ENCODE measurements at regions not wholly inside any gene's neighbourhood (a gene's known extent, or its start where the extent isn't known, plus 50 kb on each side); places are given as distances from the start of the nearest gene placed in this dataset.
A peak's percentile ranks its signal among the peaks of the same experiment; 100 is the strongest.

- no peak overlapping the region for H3K27ac ChIP-seq (ENCODE audit: low read depth, low read length)
- BruUV-seq (replicated peaks): no TSS peak
- H3K4me1 ChIP-seq (ENCODE audit: control insufficient read depth in 1 of 2, insufficient read depth in 2 of 2, low read length in 2 of 2): no peaks in the 10 kb centered on the region
- no peak overlapping the region for H3K4me2 ChIP-seq (ENCODE audit: low read length)
- H3K9me3 ChIP-seq (ENCODE audit: control insufficient read depth in 1 of 2, insufficient read depth in 1 of 2, low read depth in 1 of 2, low read length in 2 of 2): no peaks in the 10 kb centered on the region
- H3K9ac ChIP-seq (ENCODE audit: low read length): no peak overlapping the region
- H2AFZ ChIP-seq (ENCODE audit: low read depth, low read length, poor library complexity, severe bottlenecking): no peak overlapping the region
- no peaks in the 10 kb centered on the region for H4K20me1 ChIP-seq (ENCODE audit: insufficient read depth)
- no peaks in the 10 kb centered on the region for H3K79me2 ChIP-seq (ENCODE audit: insufficient read depth, low read length)
- H3K36me3 ChIP-seq (ENCODE audit: control insufficient read depth in 1 of 2, insufficient read depth in 2 of 2, low read length in 2 of 2): no peaks in the 10 kb centered on the region
- ChIA-PET RAD21 (ENCODE audit: low non-redundant PET in 1 of 2, low total read pairs in 2 of 2, uncharacterized antibody in 2 of 2, unreplicated experiment in 2 of 2) (no interaction called here), POLR2A (interaction anchor here (1.5 kb wide), 1 partner anchor 9 kb away, joined by 4 read pairs; no protein-coding TSS in a partner anchor), CTCF (no interaction called here)
- no peak overlapping the region for H3K4me3 ChIP-seq (replicated peaks in 1 of 2; ENCODE audit: low read depth in 1 of 2, low read length in 2 of 2)
- no peaks in the 10 kb centered on the region for H3K27me3 ChIP-seq (ENCODE audit: insufficient read depth, low read length)
- intact Hi-C loops (cut with micrococcal nuclease): no loop called here
- DNase-seq (ENCODE audit: low read depth, low spot score) (no peak), ATAC-seq (no peak)
- TF ChIP-seq CTCF (IDR thresholded peaks at IDR 0.05 in 2 of 3, conservative IDR thresholded peaks at IDR 0.05 in 1 of 3; ENCODE audit: borderline replicate concordance in 1 of 3, insufficient read depth in 1 of 3, low read depth in 2 of 3, low read length in 2 of 3) (no peak), SIN3A (IDR thresholded peaks at IDR 0.05; ENCODE audit: low read depth) (no peak), YY1 (IDR thresholded peaks at IDR 0.05; ENCODE audit: extremely low read depth, insufficient replicate concordance, low read depth, low read length) (no peak), EGR1 (IDR thresholded peaks at IDR 0.05; ENCODE audit: low read depth) (no peak), EZH2 (IDR thresholded peaks at IDR 0.05) (no peak), EZH2phosphoT487 (IDR thresholded peaks at IDR 0.05; ENCODE audit: borderline replicate concordance) (no peak), JUND (IDR thresholded peaks at IDR 0.05) (no peak)
- H3K9me2 ChIP-seq (ENCODE audit: insufficient read depth): no peaks in the 10 kb centered on the region
Measured at GRCh38 chr2:234211797-234212196, 161.3 kb downstream of the SPP2 start.

- peaks cover 7% of the 10 kb centered on the region; the same call in 1 of the 2 replicates for H3K27me3 ChIP-seq (ENCODE audit: insufficient read depth, low read length)
- CTCF ChIA-PET: no interaction called here
- RAD21 ChIA-PET (ENCODE audit: low non-redundant PET in 1 of 2, low total read pairs in 2 of 2, uncharacterized antibody in 2 of 2, unreplicated experiment in 2 of 2): no interaction called here
- no peak for DNase-seq (ENCODE audit: low read depth, low spot score)
- no TSS peak for BruUV-seq (replicated peaks)
- H3K79me2 ChIP-seq (ENCODE audit: insufficient read depth, low read length): no peaks in the 10 kb centered on the region
- no peaks in the 10 kb centered on the region; a peak in 1 of 4 replicates for H3K9me3 ChIP-seq (ENCODE audit: control insufficient read depth in 1 of 2, insufficient read depth in 1 of 2, low read depth in 1 of 2, low read length in 2 of 2)
- no peaks in the 10 kb centered on the region for H4K20me1 ChIP-seq (ENCODE audit: insufficient read depth)
- intact Hi-C loops (cut with micrococcal nuclease): no loop called here
- no peaks in the 10 kb centered on the region for H3K36me3 ChIP-seq (ENCODE audit: control insufficient read depth in 1 of 2, insufficient read depth in 2 of 2, low read length in 2 of 2)
- H3K9me2 ChIP-seq (ENCODE audit: insufficient read depth): no peaks in the 10 kb centered on the region
- ATAC-seq: no peak
- H3K9ac ChIP-seq (ENCODE audit: low read length): no peak overlapping the region
- H3K4me1 ChIP-seq (ENCODE audit: control insufficient read depth in 1 of 2, insufficient read depth in 2 of 2, low read length in 2 of 2): peaks cover 12 to 31% of the 10 kb centered on the region in 2 experiments
- TF ChIP-seq CBX3 (IDR thresholded peaks at IDR 0.05; ENCODE audit: low read depth) (peak; percentile 40; the same call in 1 of the 2 replicates), EZH2 (IDR thresholded peaks at IDR 0.05) (no peak), ELF1 (IDR thresholded peaks at IDR 0.05; ENCODE audit: borderline replicate concordance, low read depth) (no peak), RAD21 (IDR thresholded peaks at IDR 0.05; ENCODE audit: low read depth) (no peak)
- no peak overlapping the region for H2AFZ ChIP-seq (ENCODE audit: low read depth, low read length, poor library complexity, severe bottlenecking)
- H3K4me3 ChIP-seq (replicated peaks in 1 of 2; ENCODE audit: low read depth in 1 of 2, low read length in 2 of 2): no peak overlapping the region
- POLR2A ChIA-PET: no interaction called here
- no peak overlapping the region for H3K4me2 ChIP-seq (ENCODE audit: low read length)
- H3K27ac ChIP-seq (ENCODE audit: low read depth, low read length): no peak overlapping the region
Measured at GRCh38 chr2:234206738-234207137, 156.2 kb downstream of the SPP2 start.

Measured in HCT116 (cell line).